ENCODE measurements at regions not wholly inside any gene's neighbourhood (a gene's known extent, or its start where the extent isn't known, plus 50 kb on each side); places are given as distances from the start of the nearest gene placed in this dataset.

DNA sequence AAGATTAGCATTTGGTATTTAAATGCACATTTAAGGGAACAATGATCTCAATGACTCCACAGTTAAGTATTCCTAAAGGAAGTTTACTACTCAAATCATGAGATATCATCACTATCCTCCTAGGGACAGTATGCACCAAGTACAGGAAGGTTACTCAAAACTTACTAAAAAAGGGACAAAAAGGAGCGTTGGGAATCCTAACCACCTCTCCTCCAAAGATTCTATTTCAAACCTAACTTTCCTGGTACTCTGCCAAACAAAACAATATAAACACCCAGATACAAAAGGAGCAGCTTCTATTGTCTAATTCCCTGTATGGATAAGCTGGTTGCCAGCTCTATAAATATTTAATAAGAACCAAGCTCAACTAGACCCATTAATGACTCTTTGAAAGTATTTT, 377.7 kb downstream of the NUAK1 start:
- no peak for TF ChIP-seq GATA3 (IDR thresholded peaks at IDR 0.05; ENCODE audit: low read depth, low read length)
- no peak for TF ChIP-seq GATA2 (IDR thresholded peaks at IDR 0.05; ENCODE audit: low read depth, low read length)

Data from SH-SY5Y (cell line).